Esophagus squamous epithelium (tissue), 4 donors: ENCODE measurements at regions not wholly inside any gene's neighbourhood (a gene's known extent, or its start where the extent isn't known, plus 50 kb on each side); places are given as distances from the start of the nearest gene placed in this dataset.

Experiments used
- CTCF ChIP-seq, 6 experiments: fragments of 450-650 bp in 4 of 6; fragments of 200-600 bp in 2 of 6; sonication (generic) in 2 of 6; IDR thresholded peaks; one replicate each; pipeline ENCODE4 v1.5.1; 2016 to 2019; ENCODE audit warnings: antibody characterized with exemption in 6 of 6, mild to moderate bottlenecking in 4 of 6, moderate library complexity in 4 of 6
- POLR2A ChIP-seq, 4 donors: fragments of 450-650 bp; IDR thresholded peaks; one replicate each; pipeline ENCODE4 v1.6.1; 2017; ENCODE audit warnings: antibody characterized with exemption in 4 of 4, mild to moderate bottlenecking in 4 of 4, moderate library complexity in 3 of 4

GRCh38 chr3:182484682-182485081 lies 308.6 kb upstream of the ATP11B start:
- TF ChIP-seq CTCF (IDR thresholded peaks at IDR 0.05) (no peak), POLR2A (IDR thresholded peaks at IDR 0.05) (no peak)
